MM.1S (cell line): ENCODE measurements at regions not wholly inside any gene's neighbourhood (a gene's known extent, or its start where the extent isn't known, plus 50 kb on each side); places are given as distances from the start of the nearest gene placed in this dataset.

Experiments used
- EZH2 ChIP-seq: fragments of 300-600 bp; sonication (generic); optimal IDR thresholded peaks from 2 replicates; pipeline ENCODE3; 2017; ENCODE audit warnings: low read depth, mild to moderate bottlenecking, antibody characterized with exemption, low read length, mixed read lengths
- EZH2phosphoT487 ChIP-seq: fragments of 300-600 bp; sonication (generic); IDR thresholded peaks from 2 replicates; pipeline ENCODE4 v1.6.1; 2018; ENCODE audit warnings: antibody characterized with exemption, low read length
- TF ChIP-seq, protein P1 (sequence below): fragments of 300-600 bp; sonication (generic); IDR thresholded peaks from 2 replicates; pipeline ENCODE4 v1.5.1; 2016; ENCODE audit warnings: antibody characterized with exemption, low read length, mixed read lengths

GRCh38 chr10:78286668-78287067, 253.0 kb downstream of the RPS24 start:
- TF ChIP-seq, protein P1, sequence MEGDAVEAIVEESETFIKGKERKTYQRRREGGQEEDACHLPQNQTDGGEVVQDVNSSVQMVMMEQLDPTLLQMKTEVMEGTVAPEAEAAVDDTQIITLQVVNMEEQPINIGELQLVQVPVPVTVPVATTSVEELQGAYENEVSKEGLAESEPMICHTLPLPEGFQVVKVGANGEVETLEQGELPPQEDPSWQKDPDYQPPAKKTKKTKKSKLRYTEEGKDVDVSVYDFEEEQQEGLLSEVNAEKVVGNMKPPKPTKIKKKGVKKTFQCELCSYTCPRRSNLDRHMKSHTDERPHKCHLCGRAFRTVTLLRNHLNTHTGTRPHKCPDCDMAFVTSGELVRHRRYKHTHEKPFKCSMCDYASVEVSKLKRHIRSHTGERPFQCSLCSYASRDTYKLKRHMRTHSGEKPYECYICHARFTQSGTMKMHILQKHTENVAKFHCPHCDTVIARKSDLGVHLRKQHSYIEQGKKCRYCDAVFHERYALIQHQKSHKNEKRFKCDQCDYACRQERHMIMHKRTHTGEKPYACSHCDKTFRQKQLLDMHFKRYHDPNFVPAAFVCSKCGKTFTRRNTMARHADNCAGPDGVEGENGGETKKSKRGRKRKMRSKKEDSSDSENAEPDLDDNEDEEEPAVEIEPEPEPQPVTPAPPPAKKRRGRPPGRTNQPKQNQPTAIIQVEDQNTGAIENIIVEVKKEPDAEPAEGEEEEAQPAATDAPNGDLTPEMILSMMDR, result no peak
- no peak for TF ChIP-seq EZH2
- no peak for TF ChIP-seq EZH2phosphoT487
